GM21526 (cell line): ENCODE measurements at regions not wholly inside any gene's neighbourhood (a gene's known extent, or its start where the extent isn't known, plus 50 kb on each side); places are given as distances from the start of the nearest gene placed in this dataset.

Source experiments
- ATAC-seq: cut with Tn5 transposase; IDR thresholded peaks from one replicate; pipeline ENCODE4 v1.9.1; 2021; ENCODE audit warnings: moderate library complexity; ENCODE audit not compliant: unreplicated experiment, low FRiP score

GRCh38 chr1:8147956-8148355 is 121.8 kb upstream of the ERRFI1 start:
- ATAC-seq: no peak

- no peak for ATAC-seq
Observed at GRCh38 chr1:8146257-8146855, 120.2 kb upstream of the ERRFI1 start.

- ATAC-seq: no peak
Observed at GRCh38 chr1:8145545-8146202, 119.6 kb upstream of the ERRFI1 start.

- no peak for ATAC-seq
Observed at GRCh38 chr1:8144323-8144722, 118.2 kb upstream of the ERRFI1 start.

- no peak for ATAC-seq
Observed at GRCh38 chr1:8142955-8143629, 117.0 kb upstream of the ERRFI1 start.

GRCh38 chr1:8139941-8140340 is 113.8 kb upstream of the ERRFI1 start:
- ATAC-seq: no peak

- ATAC-seq: no peak
Observed at GRCh38 chr1:8139383-8139782, 113.3 kb upstream of the ERRFI1 start.

GRCh38 chr1:8138673-8139072 is 112.6 kb upstream of the ERRFI1 start:
- ATAC-seq: no peak

GRCh38 chr1:8137481-8138244 is 111.6 kb upstream of the ERRFI1 start:
- ATAC-seq: no peak

- ATAC-seq: no peak
Observed at GRCh38 chr1:8136766-8137165, 110.7 kb upstream of the ERRFI1 start.

GRCh38 chr1:8135250-8135649 is 109.1 kb upstream of the ERRFI1 start:
- ATAC-seq: no peak

- ATAC-seq: no peak
Observed at GRCh38 chr1:8134546-8135235, 108.6 kb upstream of the ERRFI1 start.

- ATAC-seq: no peak
Observed at GRCh38 chr1:8133657-8134430, 107.7 kb upstream of the ERRFI1 start.

- no peak for ATAC-seq
Observed at GRCh38 chr1:8133190-8133589, 107.1 kb upstream of the ERRFI1 start.

GRCh38 chr1:8127171-8127641 is 101.1 kb upstream of the ERRFI1 start:
- no peak for ATAC-seq

- ATAC-seq: no peak
Observed at GRCh38 chr1:8122477-8123407, 96.6 kb upstream of the ERRFI1 start.

GRCh38 chr1:8122160-8122476 is 96.0 kb upstream of the ERRFI1 start:
- no peak for ATAC-seq

GRCh38 chr1:8121261-8122159 is 95.4 kb upstream of the ERRFI1 start:
- no peak for ATAC-seq
